HCT116 (cell line): ENCODE measurements at regions not wholly inside any gene's neighbourhood (a gene's known extent, or its start where the extent isn't known, plus 50 kb on each side); places are given as distances from the start of the nearest gene placed in this dataset.

Experiments
- ATAC-seq: fragments of 200-7000 bp; cut with Tn5 transposase; 2 replicates; pipeline ENCODE4 v1.9.1; 2020; ENCODE audit warnings: mild to moderate bottlenecking, moderate library complexity
- BruUV-seq: library from RNA; stranded (reverse); fragments of 400-500 nt; replicated peaks from 2 replicates; lab custom pipeline; 2021; lab: Mats Ljungman, UMichigan
- CTCF ChIA-PET: fragments of 300-600 bp; sonication (Branson Sonifier 250); formaldehyde crosslinking; loops from one replicate; lab custom pipeline; 2021; ENCODE audit warnings: antibody characterized with exemption; lab: Charles Lee
- POLR2A ChIA-PET: fragments of 300-600, 350-600 bp; sonication (Branson Sonifier 250); formaldehyde crosslinking; loops from one replicate; lab custom pipeline; 2021; ENCODE audit warnings: antibody characterized with exemption; lab: Charles Lee
- RAD21 ChIA-PET, 2 experiments: fragments of 300-600 bp; sonication (Branson Sonifier 250); formaldehyde crosslinking; loops; one replicate each; lab custom pipeline; 2023; ENCODE audit warnings: low total read pairs in 2 of 2; ENCODE audit not compliant: uncharacterized antibody in 2 of 2, unreplicated experiment in 2 of 2, low non-redundant PET in 1 of 2; lab: Charles Lee
- DNase-seq: peaks from one replicate; pipeline ENCODE4 v3.0.0-alpha.2; 2010; ENCODE audit warnings: low read depth, low spot score
- H2AFZ ChIP-seq: fragments of 200-600 bp; shearing (Covaris generic), sonication (generic); 2 replicates; pipeline ENCODE4 v1.6.1; 2017; ENCODE audit warnings: low read depth, mixed run types, mixed read lengths, antibody characterized with exemption, low read length; ENCODE audit not compliant: poor library complexity, severe bottlenecking
- H3K27ac ChIP-seq: 2 replicates; pipeline ENCODE4 v1.5.1; 2012; ENCODE audit warnings: low read depth, low read length
- H3K27me3 ChIP-seq: fragments of 200-600 bp; sonication (generic); 2 replicates; pipeline ENCODE4 v1.6.1; 2016; ENCODE audit warnings: mixed run types, low read length, mixed read lengths; ENCODE audit not compliant: insufficient read depth
- H3K36me3 ChIP-seq, 2 experiments: fragments of 200-500 bp in 1 of 2; fragments of 200-600 bp in 1 of 2; sonication (Bioruptor generic) in 1 of 2; sonication (generic) in 1 of 2; 2 replicates each; pipeline versions ENCODE4 v1.5.1 to v1.6.1; 2014 to 2016; ENCODE audit warnings: low read length in 2 of 2, inconsistent platforms in 1 of 2, mixed read lengths in 1 of 2, mixed run types in 1 of 2; ENCODE audit not compliant: insufficient read depth in 2 of 2, control insufficient read depth in 1 of 2
- H3K4me1 ChIP-seq, 2 experiments: fragments of 200-600 bp in 1 of 2; sonication (generic) in 1 of 2; 2 replicates each; pipeline versions ENCODE4 v1.5.1 to v1.6.1; 2012 to 2017; ENCODE audit warnings: low read length in 2 of 2, inconsistent platforms in 1 of 2, mild to moderate bottlenecking in 1 of 2, mixed read lengths in 1 of 2, mixed run types in 1 of 2, moderate library complexity in 1 of 2; ENCODE audit not compliant: insufficient read depth in 2 of 2, control insufficient read depth in 1 of 2
- H3K4me2 ChIP-seq: fragments of 200-600 bp; sonication (generic); 2 replicates; pipeline ENCODE4 v1.6.1; 2017; ENCODE audit warnings: mixed run types, low read length, mixed read lengths
- H3K4me3 ChIP-seq, 2 experiments: fragments of 200-600 bp in 1 of 2; sonication (generic) in 1 of 2; replicated peaks in 1 of 2; 2 replicates each; pipeline ENCODE4 v1.5.1; 2011 to 2016; ENCODE audit warnings: low read length in 2 of 2, control low read depth in 1 of 2, low read depth in 1 of 2, mild to moderate bottlenecking in 1 of 2, mixed read lengths in 1 of 2, mixed run types in 1 of 2
- H3K79me2 ChIP-seq: fragments of 200-600 bp; sonication (generic); 2 replicates; pipeline ENCODE4 v1.6.1; 2017; ENCODE audit warnings: mild to moderate bottlenecking, mixed run types, low read length, moderate library complexity, mixed read lengths; ENCODE audit not compliant: insufficient read depth
- H3K9ac ChIP-seq: fragments of 200-600 bp; sonication (generic); 2 replicates; pipeline ENCODE4 v1.6.1; 2016; ENCODE audit warnings: low read length, mixed read lengths
- H3K9me2 ChIP-seq: fragments of 200-600 bp; sonication (generic), shearing (Covaris generic); 2 replicates; pipeline ENCODE4 v1.6.1; 2017; ENCODE audit warnings: mixed run types, mild to moderate bottlenecking, moderate library complexity; ENCODE audit not compliant: insufficient read depth
- H3K9me3 ChIP-seq, 2 experiments: fragments of 200-500 bp in 1 of 2; fragments of 200-600 bp in 1 of 2; sonication (Bioruptor generic) in 1 of 2; sonication (generic) in 1 of 2; 2 replicates each; pipeline ENCODE4 v1.6.1; 2014 to 2017; ENCODE audit warnings: low read length in 2 of 2, mixed read lengths in 2 of 2, inconsistent platforms in 1 of 2, low read depth in 1 of 2, mild to moderate bottlenecking in 1 of 2, mixed run types in 1 of 2, moderate library complexity in 1 of 2; ENCODE audit not compliant: control insufficient read depth in 1 of 2, insufficient read depth in 1 of 2
- H4K20me1 ChIP-seq: fragments of 200-600 bp; sonication (generic), shearing (Covaris generic); 2 replicates; pipeline ENCODE4 v1.6.1; 2017; ENCODE audit warnings: mixed run types, mild to moderate bottlenecking, moderate library complexity; ENCODE audit not compliant: insufficient read depth
- CBX3 ChIP-seq: IDR thresholded peaks from 2 replicates; pipeline ENCODE4 v1.6.1; 2012; ENCODE audit warnings: low read depth
- CEBPB ChIP-seq: IDR thresholded peaks from 2 replicates; pipeline ENCODE4 v1.6.1; 2012; ENCODE audit warnings: low read depth
- EGR1 ChIP-seq: IDR thresholded peaks from 2 replicates; pipeline ENCODE4 v1.6.1; 2012; ENCODE audit warnings: low read depth
- EZH2 ChIP-seq: fragments of 200-600 bp; sonication (generic); IDR thresholded peaks from 2 replicates; pipeline ENCODE4 v1.6.1; 2017; ENCODE audit warnings: antibody characterized with exemption, mixed run types
- EZH2phosphoT487 ChIP-seq: fragments of 200-600 bp; IDR thresholded peaks from 2 replicates; pipeline ENCODE4 v1.6.1; 2018; ENCODE audit warnings: antibody characterized with exemption, borderline replicate concordance
- FOSL1 ChIP-seq: IDR thresholded peaks from 2 replicates; pipeline ENCODE4 v1.6.1; 2012; ENCODE audit warnings: low read depth
- POLR2AphosphoS5 ChIP-seq: IDR thresholded peaks from 2 replicates; pipeline ENCODE4 v1.6.1; 2011; ENCODE audit warnings: mild to moderate bottlenecking, low read depth, low read length, moderate library complexity
- SP1 ChIP-seq: IDR thresholded peaks from 2 replicates; pipeline ENCODE4 v1.6.1; 2012; ENCODE audit warnings: low read depth
- SRF ChIP-seq: IDR thresholded peaks from 2 replicates; pipeline ENCODE4 v1.6.1; 2012; ENCODE audit warnings: low read depth
- TCF7L2 ChIP-seq: IDR thresholded peaks from 2 replicates; pipeline ENCODE4 v1.7.0; 2011; ENCODE audit warnings: borderline replicate concordance, inconsistent platforms; ENCODE audit not compliant: insufficient read depth, insufficient read length; ENCODE audit errors: extremely low read depth
- YY1 ChIP-seq: IDR thresholded peaks from 2 replicates; pipeline ENCODE4 v1.6.1; 2011; ENCODE audit warnings: low read length, low read depth, moderate library complexity, mild to moderate bottlenecking; ENCODE audit not compliant: insufficient replicate concordance; ENCODE audit errors: extremely low read depth
- ZNF274 ChIP-seq: fragments of 200-500 bp; sonication (Bioruptor generic); IDR thresholded peaks from 2 replicates; pipeline ENCODE4 v1.6.1; 2014; ENCODE audit warnings: mild to moderate bottlenecking, low read depth, low read length, inconsistent platforms
- intact Hi-C: fragments of 100-400 bp; cut with micrococcal nuclease; formaldehyde crosslinking; loops from 2 replicates; pipeline ENCODE4 v1.10.0; 2022
- TF ChIP-seq, protein P1 (sequence below): IDR thresholded peaks from 2 replicates; pipeline ENCODE4 v1.6.1; 2011; ENCODE audit warnings: mild to moderate bottlenecking, low read length, moderate library complexity; ENCODE audit not compliant: insufficient replicate concordance; ENCODE audit errors: extremely low read depth
- TF ChIP-seq, protein P2 (sequence below), 3 experiments: fragments of 200-600 bp in 1 of 3; sonication (generic) in 1 of 3; IDR thresholded peaks in 2 of 3; conservative IDR thresholded peaks in 1 of 3; 2 replicates each; pipeline ENCODE4 v1.5.1; 2012 to 2017; ENCODE audit warnings: low read depth in 2 of 3, low read length in 2 of 3, antibody characterized with exemption in 1 of 3, borderline replicate concordance in 1 of 3, control low read depth in 1 of 3, mild to moderate bottlenecking in 1 of 3, mixed read lengths in 1 of 3, mixed run types in 1 of 3, moderate library complexity in 1 of 3; ENCODE audit not compliant: insufficient read depth in 1 of 3

DNA sequence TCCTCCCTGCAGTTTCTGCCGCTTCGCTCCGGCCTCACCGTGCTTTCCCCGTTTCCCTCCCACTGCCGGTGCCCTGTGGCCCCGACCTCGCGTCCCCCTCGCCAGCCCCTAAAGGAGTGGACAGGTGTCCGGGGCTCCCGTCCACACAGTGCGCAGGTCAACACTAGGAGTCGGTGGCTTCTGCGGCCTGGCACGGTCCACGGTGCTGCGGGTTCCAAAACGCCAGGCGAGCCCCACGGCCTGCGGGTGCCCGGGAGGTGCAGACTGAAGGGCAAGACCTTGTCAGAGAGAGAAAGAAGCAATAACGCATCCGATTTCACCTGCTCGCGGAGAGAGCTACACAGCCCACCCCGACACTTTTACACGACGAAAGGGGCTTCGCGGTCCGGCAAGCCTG is 588.7 kb upstream of the SALL3 start:
- no peaks in the 10 kb centered on the region for H3K27me3 ChIP-seq
- no peaks in the 10 kb centered on the region for H3K79me2 ChIP-seq
- peaks cover 4 to 27% of the 10 kb centered on the region in 2 experiments; a peak in 2 of 4 replicates for H3K9me3 ChIP-seq
- H3K4me1 ChIP-seq = no peaks in the 10 kb centered on the region
- POLR2A ChIA-PET = no interaction called here
- no peaks in the 10 kb centered on the region for H3K36me3 ChIP-seq
- CTCF ChIA-PET = no interaction called here
- H4K20me1 ChIP-seq = no peaks in the 10 kb centered on the region
- no peak overlapping the region for H3K4me3 ChIP-seq
- ATAC-seq (no peak), DNase-seq (no peak)
- RAD21 ChIA-PET = no interaction called here
- no TSS peak for BruUV-seq
- no peak overlapping the region for H2AFZ ChIP-seq
- intact Hi-C loops = no loop called here
- no peak overlapping the region for H3K4me2 ChIP-seq
- no peak overlapping the region for H3K27ac ChIP-seq
- TF ChIP-seq, protein P1, sequence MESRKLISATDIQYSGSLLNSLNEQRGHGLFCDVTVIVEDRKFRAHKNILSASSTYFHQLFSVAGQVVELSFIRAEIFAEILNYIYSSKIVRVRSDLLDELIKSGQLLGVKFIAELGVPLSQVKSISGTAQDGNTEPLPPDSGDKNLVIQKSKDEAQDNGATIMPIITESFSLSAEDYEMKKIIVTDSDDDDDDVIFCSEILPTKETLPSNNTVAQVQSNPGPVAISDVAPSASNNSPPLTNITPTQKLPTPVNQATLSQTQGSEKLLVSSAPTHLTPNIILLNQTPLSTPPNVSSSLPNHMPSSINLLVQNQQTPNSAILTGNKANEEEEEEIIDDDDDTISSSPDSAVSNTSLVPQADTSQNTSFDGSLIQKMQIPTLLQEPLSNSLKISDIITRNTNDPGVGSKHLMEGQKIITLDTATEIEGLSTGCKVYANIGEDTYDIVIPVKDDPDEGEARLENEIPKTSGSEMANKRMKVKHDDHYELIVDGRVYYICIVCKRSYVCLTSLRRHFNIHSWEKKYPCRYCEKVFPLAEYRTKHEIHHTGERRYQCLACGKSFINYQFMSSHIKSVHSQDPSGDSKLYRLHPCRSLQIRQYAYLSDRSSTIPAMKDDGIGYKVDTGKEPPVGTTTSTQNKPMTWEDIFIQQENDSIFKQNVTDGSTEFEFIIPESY = no peak
- TF ChIP-seq FOSL1 (no peak), EZH2 (no peak), CBX3 (no peak), EGR1 (no peak), CEBPB (no peak), TCF7L2 (no peak), ZNF274 (no peak), SP1 (no peak), EZH2phosphoT487 (no peak), POLR2AphosphoS5 (no peak), SRF (no peak), YY1 (no peak)
- TF ChIP-seq, protein P2, sequence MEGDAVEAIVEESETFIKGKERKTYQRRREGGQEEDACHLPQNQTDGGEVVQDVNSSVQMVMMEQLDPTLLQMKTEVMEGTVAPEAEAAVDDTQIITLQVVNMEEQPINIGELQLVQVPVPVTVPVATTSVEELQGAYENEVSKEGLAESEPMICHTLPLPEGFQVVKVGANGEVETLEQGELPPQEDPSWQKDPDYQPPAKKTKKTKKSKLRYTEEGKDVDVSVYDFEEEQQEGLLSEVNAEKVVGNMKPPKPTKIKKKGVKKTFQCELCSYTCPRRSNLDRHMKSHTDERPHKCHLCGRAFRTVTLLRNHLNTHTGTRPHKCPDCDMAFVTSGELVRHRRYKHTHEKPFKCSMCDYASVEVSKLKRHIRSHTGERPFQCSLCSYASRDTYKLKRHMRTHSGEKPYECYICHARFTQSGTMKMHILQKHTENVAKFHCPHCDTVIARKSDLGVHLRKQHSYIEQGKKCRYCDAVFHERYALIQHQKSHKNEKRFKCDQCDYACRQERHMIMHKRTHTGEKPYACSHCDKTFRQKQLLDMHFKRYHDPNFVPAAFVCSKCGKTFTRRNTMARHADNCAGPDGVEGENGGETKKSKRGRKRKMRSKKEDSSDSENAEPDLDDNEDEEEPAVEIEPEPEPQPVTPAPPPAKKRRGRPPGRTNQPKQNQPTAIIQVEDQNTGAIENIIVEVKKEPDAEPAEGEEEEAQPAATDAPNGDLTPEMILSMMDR (IDR thresholded peaks at IDR 0.05 in 2 of 3, conservative IDR thresholded peaks at IDR 0.05 in 1 of 3; ENCODE audit: borderline replicate concordance in 1 of 3, insufficient read depth in 1 of 3, low read depth in 2 of 3, low read length in 2 of 3) = no peak
- H3K9me2 ChIP-seq = no peaks in the 10 kb centered on the region
- no peak overlapping the region for H3K9ac ChIP-seq
